ENCODE measurements at regions not wholly inside any gene's neighbourhood (a gene's known extent, or its start where the extent isn't known, plus 50 kb on each side); places are given as distances from the start of the nearest gene placed in this dataset.

GRCh38 chr6:85390775-85391174, 59.1 kb upstream of the NT5E start:
- Histone ChIP-seq H3K27me3 (ENCODE audit: insufficient read depth, low read length) (no peaks in the 10 kb centered on the region), H3K4me2 (ENCODE audit: low read length) (no peak overlapping the region), H4K20me1 (ENCODE audit: insufficient read depth, low read length) (no peaks in the 10 kb centered on the region), H2AFZ (ENCODE audit: low read depth, low read length) (no peak overlapping the region), H3K9me3 (ENCODE audit: insufficient read depth, low read depth, low read length) (no peaks in the 10 kb centered on the region), H3K27ac (ENCODE audit: low read depth, low read length) (no peak overlapping the region), H3K4me3 (ENCODE audit: insufficient read depth, low read depth, low read length) (no peak overlapping the region), H3K4me1 (ENCODE audit: insufficient read depth, low read length) (no peaks in the 10 kb centered on the region), H3K36me3 (ENCODE audit: insufficient read depth, low read length) (no peaks in the 10 kb centered on the region), H3K9ac (ENCODE audit: low read length) (no peak overlapping the region), H3K79me2 (ENCODE audit: insufficient read depth, low read length) (no peaks in the 10 kb centered on the region)
- Mint-ChIP-seq H3K27ac (ENCODE audit: unreplicated experiment) (no peak overlapping the region), H3K36me3 (ENCODE audit: low read depth, unreplicated experiment) (no peaks in the 10 kb centered on the region), H3K9me3 (ENCODE audit: unreplicated experiment) (no peaks in the 10 kb centered on the region), H3K27me3 (ENCODE audit: low read depth, unreplicated experiment) (no peaks in the 10 kb centered on the region), H3K4me3 (ENCODE audit: unreplicated experiment) (no peak overlapping the region), H3K4me1 (ENCODE audit: low read depth, unreplicated experiment) (peaks cover 14% of the 10 kb centered on the region)
- FAIRE-seq (peak; percentile 54), DNase-seq (ENCODE audit: low read depth) (peak; percentile 45)
- TF ChIP-seq, protein P1, sequence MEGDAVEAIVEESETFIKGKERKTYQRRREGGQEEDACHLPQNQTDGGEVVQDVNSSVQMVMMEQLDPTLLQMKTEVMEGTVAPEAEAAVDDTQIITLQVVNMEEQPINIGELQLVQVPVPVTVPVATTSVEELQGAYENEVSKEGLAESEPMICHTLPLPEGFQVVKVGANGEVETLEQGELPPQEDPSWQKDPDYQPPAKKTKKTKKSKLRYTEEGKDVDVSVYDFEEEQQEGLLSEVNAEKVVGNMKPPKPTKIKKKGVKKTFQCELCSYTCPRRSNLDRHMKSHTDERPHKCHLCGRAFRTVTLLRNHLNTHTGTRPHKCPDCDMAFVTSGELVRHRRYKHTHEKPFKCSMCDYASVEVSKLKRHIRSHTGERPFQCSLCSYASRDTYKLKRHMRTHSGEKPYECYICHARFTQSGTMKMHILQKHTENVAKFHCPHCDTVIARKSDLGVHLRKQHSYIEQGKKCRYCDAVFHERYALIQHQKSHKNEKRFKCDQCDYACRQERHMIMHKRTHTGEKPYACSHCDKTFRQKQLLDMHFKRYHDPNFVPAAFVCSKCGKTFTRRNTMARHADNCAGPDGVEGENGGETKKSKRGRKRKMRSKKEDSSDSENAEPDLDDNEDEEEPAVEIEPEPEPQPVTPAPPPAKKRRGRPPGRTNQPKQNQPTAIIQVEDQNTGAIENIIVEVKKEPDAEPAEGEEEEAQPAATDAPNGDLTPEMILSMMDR (IDR thresholded peaks at IDR 0.05; ENCODE audit: insufficient read depth, low read depth, low read length), result no peak
- no peak for TF ChIP-seq EZH2 (IDR thresholded peaks at IDR 0.05; ENCODE audit: insufficient read depth, low read length)

- H3K4me3 ChIP-seq (ENCODE audit: insufficient read depth, low read depth, low read length), result no peak overlapping the region
- H3K79me2 ChIP-seq (ENCODE audit: insufficient read depth, low read length), result no peaks in the 10 kb centered on the region
- FAIRE-seq, result peak; percentile 65
- Mint-ChIP-seq H3K4me1 (ENCODE audit: low read depth, unreplicated experiment) (peaks cover 16% of the 10 kb centered on the region), H3K36me3 (ENCODE audit: low read depth, unreplicated experiment) (no peaks in the 10 kb centered on the region), H3K27ac (ENCODE audit: unreplicated experiment) (no peak overlapping the region), H3K4me3 (ENCODE audit: unreplicated experiment) (no peak overlapping the region), H3K27me3 (ENCODE audit: low read depth, unreplicated experiment) (no peaks in the 10 kb centered on the region), H3K9me3 (ENCODE audit: unreplicated experiment) (no peaks in the 10 kb centered on the region)
- no peaks in the 10 kb centered on the region for H3K36me3 ChIP-seq (ENCODE audit: insufficient read depth, low read length)
- H4K20me1 ChIP-seq (ENCODE audit: insufficient read depth, low read length), result no peaks in the 10 kb centered on the region
- peak; percentile 12 for DNase-seq (ENCODE audit: low read depth)
- no peaks in the 10 kb centered on the region for H3K9me3 ChIP-seq (ENCODE audit: insufficient read depth, low read depth, low read length)
- no peak overlapping the region for H3K4me2 ChIP-seq (ENCODE audit: low read length)
- no peaks in the 10 kb centered on the region for H3K27me3 ChIP-seq (ENCODE audit: insufficient read depth, low read length)
- H3K27ac ChIP-seq (ENCODE audit: low read depth, low read length), result no peak overlapping the region
- no peak overlapping the region for H3K9ac ChIP-seq (ENCODE audit: low read length)
- H3K4me1 ChIP-seq (ENCODE audit: insufficient read depth, low read length), result no peaks in the 10 kb centered on the region
- no peak overlapping the region for H2AFZ ChIP-seq (ENCODE audit: low read depth, low read length)
- no peak for TF ChIP-seq EZH2 (IDR thresholded peaks at IDR 0.05; ENCODE audit: insufficient read depth, low read length)
- TF ChIP-seq, protein P1 (IDR thresholded peaks at IDR 0.05; ENCODE audit: insufficient read depth, low read depth, low read length), result no peak
Measured at GRCh38 chr6:85390105-85390728, 59.7 kb upstream of the NT5E start.

GRCh38 chr6:85389151-85389797, 60.6 kb upstream of the NT5E start:
- Histone ChIP-seq H3K27ac (ENCODE audit: low read depth, low read length) (no peak overlapping the region), H3K79me2 (ENCODE audit: insufficient read depth, low read length) (no peaks in the 10 kb centered on the region), H3K4me3 (ENCODE audit: insufficient read depth, low read depth, low read length) (no peak overlapping the region), H3K4me2 (ENCODE audit: low read length) (no peak overlapping the region), H4K20me1 (ENCODE audit: insufficient read depth, low read length) (no peaks in the 10 kb centered on the region), H3K9me3 (ENCODE audit: insufficient read depth, low read depth, low read length) (no peaks in the 10 kb centered on the region), H2AFZ (ENCODE audit: low read depth, low read length) (no peak overlapping the region), H3K27me3 (ENCODE audit: insufficient read depth, low read length) (no peaks in the 10 kb centered on the region), H3K36me3 (ENCODE audit: insufficient read depth, low read length) (no peaks in the 10 kb centered on the region), H3K4me1 (ENCODE audit: insufficient read depth, low read length) (no peaks in the 10 kb centered on the region), H3K9ac (ENCODE audit: low read length) (no peak overlapping the region)
- DNase-seq (ENCODE audit: low read depth) (no peak), FAIRE-seq (no peak)
- Mint-ChIP-seq H3K27ac (ENCODE audit: unreplicated experiment) (no peak overlapping the region), H3K4me3 (ENCODE audit: unreplicated experiment) (no peak overlapping the region), H3K27me3 (ENCODE audit: low read depth, unreplicated experiment) (no peaks in the 10 kb centered on the region), H3K4me1 (ENCODE audit: low read depth, unreplicated experiment) (peaks cover 16% of the 10 kb centered on the region), H3K36me3 (ENCODE audit: low read depth, unreplicated experiment) (no peaks in the 10 kb centered on the region), H3K9me3 (ENCODE audit: unreplicated experiment) (no peaks in the 10 kb centered on the region)
- TF ChIP-seq EZH2 (IDR thresholded peaks at IDR 0.05; ENCODE audit: insufficient read depth, low read length), result no peak
- TF ChIP-seq, protein P1 (IDR thresholded peaks at IDR 0.05; ENCODE audit: insufficient read depth, low read depth, low read length), result no peak
